ENCODE measurements at regions not wholly inside any gene's neighbourhood (a gene's known extent, or its start where the extent isn't known, plus 50 kb on each side); places are given as distances from the start of the nearest gene placed in this dataset.
"Not testable (repeated sequence)": the region's sequence is repeated elsewhere in the genome, so short reads cannot be mapped to it uniquely, and the experiment has no call there.

DNA sequence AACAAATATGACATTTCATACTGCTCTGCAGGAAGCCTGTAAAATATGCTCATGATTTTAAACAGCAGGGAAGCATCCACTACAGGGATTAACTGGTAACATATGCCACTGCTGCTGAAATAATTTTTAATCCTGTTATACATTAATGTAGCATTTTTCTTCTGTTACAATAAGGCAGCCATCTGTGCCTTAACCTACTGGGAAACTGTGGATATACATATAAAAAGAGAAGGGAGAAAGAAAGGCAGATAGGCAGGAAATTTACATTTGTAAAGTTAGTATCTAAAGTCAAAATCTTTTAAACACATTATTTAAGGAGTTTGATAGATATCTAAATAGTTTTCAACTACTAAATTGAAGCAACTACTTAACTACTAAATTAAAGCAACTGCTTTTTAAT, 514.6 kb upstream of the KLHL4 start:
- intact Hi-C loops (cut with DNase I) = no loop called here
- no peak overlapping the region for H3K4me3 ChIP-seq
- TF ChIP-seq POLR2A (IDR thresholded peaks at IDR 0.05) (no peak), POLR2AphosphoS5 (IDR thresholded peaks at IDR 0.05) (no peak)
- TF ChIP-seq, protein P1, sequence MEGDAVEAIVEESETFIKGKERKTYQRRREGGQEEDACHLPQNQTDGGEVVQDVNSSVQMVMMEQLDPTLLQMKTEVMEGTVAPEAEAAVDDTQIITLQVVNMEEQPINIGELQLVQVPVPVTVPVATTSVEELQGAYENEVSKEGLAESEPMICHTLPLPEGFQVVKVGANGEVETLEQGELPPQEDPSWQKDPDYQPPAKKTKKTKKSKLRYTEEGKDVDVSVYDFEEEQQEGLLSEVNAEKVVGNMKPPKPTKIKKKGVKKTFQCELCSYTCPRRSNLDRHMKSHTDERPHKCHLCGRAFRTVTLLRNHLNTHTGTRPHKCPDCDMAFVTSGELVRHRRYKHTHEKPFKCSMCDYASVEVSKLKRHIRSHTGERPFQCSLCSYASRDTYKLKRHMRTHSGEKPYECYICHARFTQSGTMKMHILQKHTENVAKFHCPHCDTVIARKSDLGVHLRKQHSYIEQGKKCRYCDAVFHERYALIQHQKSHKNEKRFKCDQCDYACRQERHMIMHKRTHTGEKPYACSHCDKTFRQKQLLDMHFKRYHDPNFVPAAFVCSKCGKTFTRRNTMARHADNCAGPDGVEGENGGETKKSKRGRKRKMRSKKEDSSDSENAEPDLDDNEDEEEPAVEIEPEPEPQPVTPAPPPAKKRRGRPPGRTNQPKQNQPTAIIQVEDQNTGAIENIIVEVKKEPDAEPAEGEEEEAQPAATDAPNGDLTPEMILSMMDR (IDR thresholded peaks at IDR 0.05) = no peak
- H3K27ac ChIP-seq = no peak overlapping the region
- DNase-seq (ENCODE audit: low spot score) = no peak
- H3K4me1 ChIP-seq (replicated peaks) = no peaks in the 10 kb centered on the region
- no peaks in the 10 kb centered on the region for H3K9me3 ChIP-seq
- H3K27me3 ChIP-seq (replicated peaks; ENCODE audit: insufficient read depth) = no peaks in the 10 kb centered on the region
- no peaks in the 10 kb centered on the region for H3K36me3 ChIP-seq

DNA sequence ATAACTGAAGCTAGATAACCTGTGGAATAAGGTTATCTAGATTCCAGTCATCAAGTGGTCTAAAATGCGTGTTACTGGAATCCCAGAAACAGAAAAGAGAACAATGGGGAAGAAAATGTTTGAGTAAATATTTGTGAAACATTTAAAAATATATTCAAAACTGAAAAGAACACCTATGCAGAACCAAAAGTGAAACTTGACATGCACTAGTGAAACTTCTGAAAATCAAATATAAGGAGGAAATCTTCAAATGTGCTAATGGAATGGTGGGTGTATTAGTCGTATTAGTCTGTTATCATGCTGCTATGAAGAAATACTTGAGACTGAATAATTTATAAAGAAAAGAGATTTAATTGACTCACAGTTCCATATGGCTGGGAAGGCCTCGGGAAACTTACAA, 512.4 kb upstream of the KLHL4 start:
- H3K9me3 ChIP-seq = no peaks in the 10 kb centered on the region
- H3K27ac ChIP-seq = no peak overlapping the region
- H3K4me1 ChIP-seq (replicated peaks) = no peaks in the 10 kb centered on the region
- TF ChIP-seq, protein P1 (IDR thresholded peaks at IDR 0.05) = no peak
- TF ChIP-seq POLR2A (IDR thresholded peaks at IDR 0.05) = no peak
- no peak for DNase-seq (ENCODE audit: low spot score)
- 90% methylated on average over 3 of the region's 3 CpGs for WGBS
- intact Hi-C loops (cut with DNase I) = no loop called here
- H3K27me3 ChIP-seq (replicated peaks; ENCODE audit: insufficient read depth) = no peaks in the 10 kb centered on the region
- no peaks in the 10 kb centered on the region for H3K36me3 ChIP-seq
- no peak overlapping the region for H3K4me3 ChIP-seq

DNA sequence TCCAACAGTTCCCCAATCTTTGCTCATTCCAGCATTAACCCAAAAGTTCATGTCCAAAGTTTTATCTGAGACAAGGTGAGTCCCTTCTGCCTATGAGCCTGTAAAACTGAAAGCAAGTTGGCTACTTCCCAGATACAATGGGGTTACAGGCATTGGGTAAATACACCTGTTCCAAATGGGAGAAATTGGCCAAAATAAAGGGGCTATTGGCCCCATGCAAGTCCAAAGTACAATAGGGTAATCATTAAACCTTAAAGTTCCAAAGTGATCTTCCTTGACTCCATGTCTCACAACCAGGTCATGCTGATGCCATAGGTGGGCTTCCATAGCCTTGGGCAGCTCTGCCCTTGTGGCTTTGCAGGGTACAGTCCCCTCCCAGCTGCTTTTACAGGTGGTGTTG, 511.7 kb upstream of the KLHL4 start:
- intact Hi-C loops (cut with DNase I) = no loop called here
- Histone ChIP-seq H3K27me3 (replicated peaks; ENCODE audit: insufficient read depth) (no peaks in the 10 kb centered on the region), H3K9me3 (no peaks in the 10 kb centered on the region), H3K27ac (no peak overlapping the region), H3K36me3 (no peaks in the 10 kb centered on the region), H3K4me1 (replicated peaks) (no peaks in the 10 kb centered on the region), H3K4me3 (no peak overlapping the region)
- TF ChIP-seq POLR2A (IDR thresholded peaks at IDR 0.05) (no peak), POLR2AphosphoS5 (IDR thresholded peaks at IDR 0.05) (no peak)
- TF ChIP-seq, protein P1 (IDR thresholded peaks at IDR 0.05) = no peak
- DNase-seq (ENCODE audit: low spot score) = no peak

DNA sequence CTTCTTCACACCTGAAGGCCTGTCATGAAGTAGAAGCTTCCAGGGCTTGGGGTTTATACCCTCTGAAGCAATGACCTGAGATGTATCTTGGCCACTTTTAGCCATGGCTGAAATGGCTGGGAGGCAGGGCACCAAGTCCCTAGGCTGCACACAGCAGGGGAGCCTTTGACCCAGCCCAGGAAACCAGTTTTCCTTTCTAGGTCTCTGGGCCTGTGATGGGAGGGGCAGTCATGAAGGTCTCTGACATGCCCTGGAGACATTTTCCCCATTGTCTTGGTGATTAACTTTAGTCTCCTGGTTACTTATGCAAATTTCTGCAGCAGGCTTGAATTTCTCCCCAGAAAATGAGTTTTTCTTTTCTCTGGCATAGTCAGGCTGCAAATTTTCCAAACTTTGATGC, 511.0 kb upstream of the KLHL4 start:
- Histone ChIP-seq H3K36me3 (no peaks in the 10 kb centered on the region), H3K27ac (no peak overlapping the region), H3K9me3 (no peaks in the 10 kb centered on the region), H3K4me1 (replicated peaks) (no peaks in the 10 kb centered on the region), H3K4me3 (no peak overlapping the region), H3K27me3 (replicated peaks; ENCODE audit: insufficient read depth) (no peaks in the 10 kb centered on the region)
- intact Hi-C loops (cut with DNase I) = no loop called here
- TF ChIP-seq POLR2A (IDR thresholded peaks at IDR 0.05) = no peak
- TF ChIP-seq, protein P1 (IDR thresholded peaks at IDR 0.05) = no peak
- no peak for TF ChIP-seq POLR2AphosphoS5 (IDR thresholded peaks at IDR 0.05)
- no peak for DNase-seq (ENCODE audit: low spot score)

DNA sequence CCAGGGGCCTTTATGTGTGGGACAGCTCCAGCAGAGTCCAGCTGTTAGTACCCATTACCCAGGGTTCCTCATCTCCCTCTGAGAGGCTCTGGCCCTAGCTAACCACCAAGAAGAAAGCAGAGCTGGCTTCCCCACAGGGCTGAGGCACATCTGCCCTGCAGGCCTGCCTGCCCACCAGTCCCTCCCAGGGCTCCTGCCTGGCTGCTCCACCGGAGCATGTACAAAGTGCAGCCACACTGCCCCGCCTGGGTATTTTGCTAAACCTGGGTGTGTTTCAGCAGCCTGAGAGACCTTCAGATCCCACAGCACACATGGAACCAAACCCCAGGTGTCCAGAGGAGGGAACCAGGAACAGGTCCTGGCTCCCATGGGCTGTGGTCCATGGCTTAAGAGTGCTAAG, 500.4 kb upstream of the KLHL4 start:
- intact Hi-C loops (cut with DNase I) = no loop called here
- Histone ChIP-seq H3K27me3 (replicated peaks; ENCODE audit: insufficient read depth) (no peaks in the 10 kb centered on the region), H3K36me3 (no peaks in the 10 kb centered on the region), H3K9me3 (no peaks in the 10 kb centered on the region), H3K4me3 (no peak overlapping the region), H3K4me1 (replicated peaks) (no peaks in the 10 kb centered on the region), H3K27ac (no peak overlapping the region)
- TF ChIP-seq, protein P1 (IDR thresholded peaks at IDR 0.05) = no peak
- no peak for TF ChIP-seq POLR2AphosphoS5 (IDR thresholded peaks at IDR 0.05)
- no peak for TF ChIP-seq POLR2A (IDR thresholded peaks at IDR 0.05)
- WGBS = no CpG with 5 or more reads among the region's 2 CpGs
- DNase-seq (ENCODE audit: low spot score) = no peak

DNA sequence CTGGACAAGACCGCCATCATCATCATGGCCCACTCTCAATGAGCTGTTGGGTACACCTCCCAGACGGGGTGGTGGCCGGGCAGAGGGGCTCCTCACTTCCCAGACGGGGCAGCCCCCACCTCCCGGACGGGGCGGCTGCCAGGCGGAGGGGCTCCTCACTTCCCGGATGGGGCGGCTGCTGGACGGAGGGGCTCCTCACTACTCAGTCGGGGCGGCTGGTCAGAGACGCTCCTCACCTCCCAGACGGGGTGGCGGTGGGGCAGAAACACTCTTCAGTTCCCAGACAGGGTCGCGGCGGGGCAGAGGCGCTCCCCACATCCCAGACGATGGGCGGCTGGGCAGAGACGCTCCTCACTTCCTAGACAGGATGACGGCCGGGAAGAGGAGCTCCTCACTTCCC, 484.5 kb upstream of the KLHL4 start:
- H3K27me3 ChIP-seq (replicated peaks; ENCODE audit: insufficient read depth); H3K36me3 ChIP-seq; intact Hi-C loops (cut with DNase I); H3K4me3 ChIP-seq; H3K9me3 ChIP-seq; H3K27ac ChIP-seq; H3K4me1 ChIP-seq (replicated peaks); DNase-seq (ENCODE audit: low spot score): not testable (repeated sequence)
- WGBS = 97% methylated on average over 6 of the region's 25 CpGs

Measured in prostate gland (tissue), 2 donors.